ENCODE measurements at regions not wholly inside any gene's neighbourhood (a gene's known extent, or its start where the extent isn't known, plus 50 kb on each side); places are given as distances from the start of the nearest gene placed in this dataset.

- H4K20me1 ChIP-seq (ENCODE audit: insufficient read depth, low read length): no peaks in the 10 kb centered on the region
- H3K4me3 ChIP-seq (ENCODE audit: insufficient read depth, low read depth, low read length): no peak overlapping the region
- H2BK5ac ChIP-seq (ENCODE audit: low read depth, low read length, poor library complexity, severe bottlenecking): no peak overlapping the region
- ATAC-seq (ENCODE audit: low read depth) (no peak), DNase-seq (no peak)
- H3K4ac ChIP-seq (ENCODE audit: low read depth, low read length): no peak overlapping the region
- no peak overlapping the region for H3K23ac ChIP-seq (ENCODE audit: low read depth, low read length)
- no TSS peak for BruUV-seq (replicated peaks)
- no peak overlapping the region for H3K27ac ChIP-seq (ENCODE audit: insufficient read depth, low read length)
- ChIA-PET POLR2A (ENCODE audit: unreplicated experiment) (no interaction called here), CTCF (no interaction called here)
- no peak overlapping the region for H3K4me2 ChIP-seq (ENCODE audit: low read depth, low read length)
- no peak overlapping the region for H3K18ac ChIP-seq (ENCODE audit: low read depth, low read length)
- in situ Hi-C loops (cut with MboI; ENCODE audit: low sequenced_read_pairs): no loop called here
- intact Hi-C loops (cut with micrococcal nuclease): no loop called here
- H3K36me3 ChIP-seq (ENCODE audit: control insufficient read depth, insufficient read depth, low read length): no peaks in the 10 kb centered on the region
- H2BK20ac ChIP-seq (ENCODE audit: low read depth, low read length): no peak overlapping the region
- H2AK9ac ChIP-seq (replicated peaks; ENCODE audit: low read depth, low read length, poor library complexity): no peak overlapping the region
- H2BK15ac ChIP-seq (ENCODE audit: low read depth, low read length): no peak overlapping the region
- no peaks in the 10 kb centered on the region for H3K27me3 ChIP-seq (ENCODE audit: control insufficient read depth, insufficient read depth, low read length)
- H2AFZ ChIP-seq (replicated peaks; ENCODE audit: low read length, poor library complexity): no peak overlapping the region
- H4K5ac ChIP-seq (ENCODE audit: low read depth, low read length): no peak overlapping the region
- TF ChIP-seq ELK1 (IDR thresholded peaks at IDR 0.05; ENCODE audit: borderline replicate concordance, low read depth, low read length) (no peak), MXI1 (IDR thresholded peaks at IDR 0.05; ENCODE audit: borderline replicate concordance, low read depth, low read length) (no peak), BHLHE40 (IDR thresholded peaks at IDR 0.05; ENCODE audit: low read depth, low read length) (no peak), MAZ (IDR thresholded peaks at IDR 0.05; ENCODE audit: borderline replicate concordance, low read depth, low read length) (no peak), RAD21 (IDR thresholded peaks at IDR 0.05; ENCODE audit: low read length) (no peak), MAFK (IDR thresholded peaks at IDR 0.05; ENCODE audit: low read depth, low read length) (no peak), USF2 (IDR thresholded peaks at IDR 0.05; ENCODE audit: low read depth, low read length) (no peak), RFX5 (IDR thresholded peaks at IDR 0.05; ENCODE audit: low read depth, low read length) (no peak), FOS (IDR thresholded peaks at IDR 0.05; ENCODE audit: low read depth, low read length) (no peak), RCOR1 (IDR thresholded peaks at IDR 0.05; ENCODE audit: insufficient replicate concordance, low read length) (no peak), CHD1 (IDR thresholded peaks at IDR 0.05; ENCODE audit: low read depth, low read length) (no peak), NFE2L2 (IDR thresholded peaks at IDR 0.05; ENCODE audit: low read depth, low read length) (no peak), CTCF (conservative IDR thresholded peaks at IDR 0.05; ENCODE audit: low read depth, low read length) (no peak), POLR2A (IDR thresholded peaks at IDR 0.05; ENCODE audit: low read depth, low read length) (no peak), SMC3 (IDR thresholded peaks at IDR 0.05; ENCODE audit: low read depth, low read length) (no peak)
- WGBS, 2 experiments (ENCODE audit: extremely low coverage in 2 of 2, insufficient read length in 1 of 2): no CpG with 5 or more reads among the region's 4 CpGs
- no peak overlapping the region for H4K91ac ChIP-seq (ENCODE audit: insufficient read depth, low read depth, low read length)
- peaks cover 16% of the 10 kb centered on the region for H3K9me3 ChIP-seq (ENCODE audit: control insufficient read depth, insufficient read depth, low read length)
- H2BK120ac ChIP-seq (ENCODE audit: low read depth, low read length): no peak overlapping the region
- no peaks in the 10 kb centered on the region for H3K4me1 ChIP-seq (ENCODE audit: control insufficient read depth, insufficient read depth, low read length)
- H3K79me1 ChIP-seq (ENCODE audit: low read depth in 1 of 2, low read length in 2 of 2): no peaks in the 10 kb centered on the region
- H3K9me1 ChIP-seq (ENCODE audit: insufficient read depth, low read length): no peaks in the 10 kb centered on the region
- no peak overlapping the region for H4K8ac ChIP-seq (ENCODE audit: low read depth in 2 of 2, low read length in 2 of 2)
- no peak overlapping the region for H3K56ac ChIP-seq (ENCODE audit: extremely low read depth, insufficient read depth, low read length)
- H3K14ac ChIP-seq (replicated peaks; ENCODE audit: low read depth, low read length): no peak overlapping the region
- no peak overlapping the region for H2AK5ac ChIP-seq (ENCODE audit: low read depth, low read length)
- H3K9ac ChIP-seq (ENCODE audit: low read depth, low read length): no peak overlapping the region
- dilution Hi-C loops (cut with HindIII; ENCODE audit: low sequenced_read_pairs, unreplicated experiment): no loop called here
Measured at GRCh38 chr13:22589880-22590279, 590.9 kb upstream of the SGCG start.
